Lower leg skin (tissue), 3 donors: ENCODE measurements at regions not wholly inside any gene's neighbourhood (a gene's known extent, or its start where the extent isn't known, plus 50 kb on each side); places are given as distances from the start of the nearest gene placed in this dataset.

ENCODE experiments used
- CTCF ChIP-seq, 3 donors: fragments of 450-650 bp; IDR thresholded peaks; one replicate each; pipeline ENCODE4 v1.5.1; 2016; ENCODE audit warnings: antibody characterized with exemption in 3 of 3, mild to moderate bottlenecking in 3 of 3, moderate library complexity in 2 of 3
- POLR2A ChIP-seq, 2 donors: fragments of 450-650 bp; IDR thresholded peaks; one replicate each; pipeline ENCODE4 v1.6.1; 2016 to 2017; ENCODE audit warnings: antibody characterized with exemption in 2 of 2, mild to moderate bottlenecking in 1 of 2, moderate library complexity in 1 of 2

GRCh38 chr6:14454473-14454775 lies 336.9 kb downstream of the CD83 start:
- TF ChIP-seq CTCF (IDR thresholded peaks at IDR 0.05) = no peak
- TF ChIP-seq POLR2A (IDR thresholded peaks at IDR 0.05) = no peak
